HCT116 (cell line): ENCODE measurements at regions not wholly inside any gene's neighbourhood (a gene's known extent, or its start where the extent isn't known, plus 50 kb on each side); places are given as distances from the start of the nearest gene placed in this dataset.

ENCODE experiments used
- ATAC-seq: fragments of 200-7000 bp; cut with Tn5 transposase; 2 replicates; pipeline ENCODE4 v1.9.1; 2020; ENCODE audit warnings: mild to moderate bottlenecking, moderate library complexity
- BruUV-seq: library from RNA; stranded (reverse); fragments of 400-500 nt; replicated peaks from 2 replicates; lab custom pipeline; 2021; lab: Mats Ljungman, UMichigan
- CTCF ChIA-PET: fragments of 300-600 bp; sonication (Branson Sonifier 250); formaldehyde crosslinking; loops from one replicate; lab custom pipeline; 2021; ENCODE audit warnings: antibody characterized with exemption; lab: Charles Lee
- POLR2A ChIA-PET: fragments of 300-600, 350-600 bp; sonication (Branson Sonifier 250); formaldehyde crosslinking; loops from one replicate; lab custom pipeline; 2021; ENCODE audit warnings: antibody characterized with exemption; lab: Charles Lee
- RAD21 ChIA-PET, 2 experiments: fragments of 300-600 bp; sonication (Branson Sonifier 250); formaldehyde crosslinking; loops; one replicate each; lab custom pipeline; 2023; ENCODE audit warnings: low total read pairs in 2 of 2; ENCODE audit not compliant: uncharacterized antibody in 2 of 2, unreplicated experiment in 2 of 2, low non-redundant PET in 1 of 2; lab: Charles Lee
- DNase-seq: peaks from one replicate; pipeline ENCODE4 v3.0.0-alpha.2; 2010; ENCODE audit warnings: low read depth, low spot score
- H2AFZ ChIP-seq: fragments of 200-600 bp; shearing (Covaris generic), sonication (generic); 2 replicates; pipeline ENCODE4 v1.6.1; 2017; ENCODE audit warnings: low read depth, mixed run types, mixed read lengths, antibody characterized with exemption, low read length; ENCODE audit not compliant: poor library complexity, severe bottlenecking
- H3K27ac ChIP-seq: 2 replicates; pipeline ENCODE4 v1.5.1; 2012; ENCODE audit warnings: low read depth, low read length
- H3K27me3 ChIP-seq: fragments of 200-600 bp; sonication (generic); 2 replicates; pipeline ENCODE4 v1.6.1; 2016; ENCODE audit warnings: mixed run types, low read length, mixed read lengths; ENCODE audit not compliant: insufficient read depth
- H3K36me3 ChIP-seq, 2 experiments: fragments of 200-500 bp in 1 of 2; fragments of 200-600 bp in 1 of 2; sonication (Bioruptor generic) in 1 of 2; sonication (generic) in 1 of 2; 2 replicates each; pipeline versions ENCODE4 v1.5.1 to v1.6.1; 2014 to 2016; ENCODE audit warnings: low read length in 2 of 2, inconsistent platforms in 1 of 2, mixed read lengths in 1 of 2, mixed run types in 1 of 2; ENCODE audit not compliant: insufficient read depth in 2 of 2, control insufficient read depth in 1 of 2
- H3K4me1 ChIP-seq, 2 experiments: fragments of 200-600 bp in 1 of 2; sonication (generic) in 1 of 2; 2 replicates each; pipeline versions ENCODE4 v1.5.1 to v1.6.1; 2012 to 2017; ENCODE audit warnings: low read length in 2 of 2, inconsistent platforms in 1 of 2, mild to moderate bottlenecking in 1 of 2, mixed read lengths in 1 of 2, mixed run types in 1 of 2, moderate library complexity in 1 of 2; ENCODE audit not compliant: insufficient read depth in 2 of 2, control insufficient read depth in 1 of 2
- H3K4me2 ChIP-seq: fragments of 200-600 bp; sonication (generic); 2 replicates; pipeline ENCODE4 v1.6.1; 2017; ENCODE audit warnings: mixed run types, low read length, mixed read lengths
- H3K4me3 ChIP-seq, 2 experiments: fragments of 200-600 bp in 1 of 2; sonication (generic) in 1 of 2; replicated peaks in 1 of 2; 2 replicates each; pipeline ENCODE4 v1.5.1; 2011 to 2016; ENCODE audit warnings: low read length in 2 of 2, control low read depth in 1 of 2, low read depth in 1 of 2, mild to moderate bottlenecking in 1 of 2, mixed read lengths in 1 of 2, mixed run types in 1 of 2
- H3K79me2 ChIP-seq: fragments of 200-600 bp; sonication (generic); 2 replicates; pipeline ENCODE4 v1.6.1; 2017; ENCODE audit warnings: mild to moderate bottlenecking, mixed run types, low read length, moderate library complexity, mixed read lengths; ENCODE audit not compliant: insufficient read depth
- H3K9ac ChIP-seq: fragments of 200-600 bp; sonication (generic); 2 replicates; pipeline ENCODE4 v1.6.1; 2016; ENCODE audit warnings: low read length, mixed read lengths
- H3K9me2 ChIP-seq: fragments of 200-600 bp; sonication (generic), shearing (Covaris generic); 2 replicates; pipeline ENCODE4 v1.6.1; 2017; ENCODE audit warnings: mixed run types, mild to moderate bottlenecking, moderate library complexity; ENCODE audit not compliant: insufficient read depth
- H3K9me3 ChIP-seq, 2 experiments: fragments of 200-500 bp in 1 of 2; fragments of 200-600 bp in 1 of 2; sonication (Bioruptor generic) in 1 of 2; sonication (generic) in 1 of 2; 2 replicates each; pipeline ENCODE4 v1.6.1; 2014 to 2017; ENCODE audit warnings: low read length in 2 of 2, mixed read lengths in 2 of 2, inconsistent platforms in 1 of 2, low read depth in 1 of 2, mild to moderate bottlenecking in 1 of 2, mixed run types in 1 of 2, moderate library complexity in 1 of 2; ENCODE audit not compliant: control insufficient read depth in 1 of 2, insufficient read depth in 1 of 2
- H4K20me1 ChIP-seq: fragments of 200-600 bp; sonication (generic), shearing (Covaris generic); 2 replicates; pipeline ENCODE4 v1.6.1; 2017; ENCODE audit warnings: mixed run types, mild to moderate bottlenecking, moderate library complexity; ENCODE audit not compliant: insufficient read depth
- ATF3 ChIP-seq: IDR thresholded peaks from 2 replicates; pipeline ENCODE4 v1.6.1; 2012
- CBX3 ChIP-seq: IDR thresholded peaks from 2 replicates; pipeline ENCODE4 v1.6.1; 2012; ENCODE audit warnings: low read depth
- EGR1 ChIP-seq: IDR thresholded peaks from 2 replicates; pipeline ENCODE4 v1.6.1; 2012; ENCODE audit warnings: low read depth
- ELF1 ChIP-seq: IDR thresholded peaks from 2 replicates; pipeline ENCODE4 v1.6.1; 2012; ENCODE audit warnings: low read depth, borderline replicate concordance
- EZH2 ChIP-seq: fragments of 200-600 bp; sonication (generic); IDR thresholded peaks from 2 replicates; pipeline ENCODE4 v1.6.1; 2017; ENCODE audit warnings: antibody characterized with exemption, mixed run types
- EZH2phosphoT487 ChIP-seq: fragments of 200-600 bp; IDR thresholded peaks from 2 replicates; pipeline ENCODE4 v1.6.1; 2018; ENCODE audit warnings: antibody characterized with exemption, borderline replicate concordance
- FOSL1 ChIP-seq: IDR thresholded peaks from 2 replicates; pipeline ENCODE4 v1.6.1; 2012; ENCODE audit warnings: low read depth
- JUND ChIP-seq: IDR thresholded peaks from 2 replicates; pipeline ENCODE4 v1.6.1; 2012
- MAX ChIP-seq: IDR thresholded peaks from 2 replicates; pipeline ENCODE4 v1.6.1; 2012
- POLR2A ChIP-seq: IDR thresholded peaks from 2 replicates; pipeline ENCODE4 v1.7.0; 2011; ENCODE audit warnings: borderline replicate concordance; ENCODE audit not compliant: insufficient read depth, insufficient read length; ENCODE audit errors: extremely low read depth
- REST ChIP-seq: IDR thresholded peaks from 2 replicates; pipeline ENCODE4 v1.6.1; 2012; ENCODE audit warnings: low read depth
- SIN3A ChIP-seq: IDR thresholded peaks from 2 replicates; pipeline ENCODE4 v1.6.1; 2012; ENCODE audit warnings: low read depth
- SP1 ChIP-seq: IDR thresholded peaks from 2 replicates; pipeline ENCODE4 v1.6.1; 2012; ENCODE audit warnings: low read depth
- YY1 ChIP-seq: IDR thresholded peaks from 2 replicates; pipeline ENCODE4 v1.6.1; 2011; ENCODE audit warnings: low read length, low read depth, moderate library complexity, mild to moderate bottlenecking; ENCODE audit not compliant: insufficient replicate concordance; ENCODE audit errors: extremely low read depth
- ZBTB33 ChIP-seq: IDR thresholded peaks from 2 replicates; pipeline ENCODE4 v1.6.1; 2011; ENCODE audit warnings: mild to moderate bottlenecking, low read length, moderate library complexity; ENCODE audit not compliant: insufficient replicate concordance; ENCODE audit errors: extremely low read depth
- ZNF274 ChIP-seq: fragments of 200-500 bp; sonication (Bioruptor generic); IDR thresholded peaks from 2 replicates; pipeline ENCODE4 v1.6.1; 2014; ENCODE audit warnings: mild to moderate bottlenecking, low read depth, low read length, inconsistent platforms
- intact Hi-C: fragments of 100-400 bp; cut with micrococcal nuclease; formaldehyde crosslinking; loops from 2 replicates; pipeline ENCODE4 v1.10.0; 2022

- DNase-seq (no peak), ATAC-seq (no peak)
- no peak overlapping the region for H3K4me2 ChIP-seq
- no peaks in the 10 kb centered on the region for H3K4me1 ChIP-seq
- H3K27me3 ChIP-seq, result no peaks in the 10 kb centered on the region
- TF ChIP-seq FOSL1 (no peak), SIN3A (no peak), ATF3 (no peak)
- ChIA-PET CTCF (no interaction called here), RAD21 (no interaction called here), POLR2A (no interaction called here)
- H3K27ac ChIP-seq, result no peak overlapping the region
- no peak overlapping the region for H2AFZ ChIP-seq
- no peak overlapping the region for H3K9ac ChIP-seq
- H3K4me3 ChIP-seq, result no peak overlapping the region
- no peaks in the 10 kb centered on the region; a peak in 1 of 4 replicates for H3K9me3 ChIP-seq
- no peaks in the 10 kb centered on the region for H4K20me1 ChIP-seq
- no peaks in the 10 kb centered on the region for H3K36me3 ChIP-seq
- no TSS peak for BruUV-seq
- no peaks in the 10 kb centered on the region for H3K79me2 ChIP-seq
- intact Hi-C loops, result no loop called here
- H3K9me2 ChIP-seq, result no peaks in the 10 kb centered on the region
Measured at GRCh38 chr4:57444671-57445070, 334.5 kb upstream of the IGFBP7 start.

- ATAC-seq (no peak), DNase-seq (no peak)
- Histone ChIP-seq H3K9ac (no peak overlapping the region), H2AFZ (no peak overlapping the region), H3K4me1 (no peaks in the 10 kb centered on the region), H3K9me2 (no peaks in the 10 kb centered on the region), H3K27me3 (no peaks in the 10 kb centered on the region), H3K4me2 (no peak overlapping the region), H3K27ac (no peak overlapping the region), H3K79me2 (no peaks in the 10 kb centered on the region), H3K36me3 (no peaks in the 10 kb centered on the region), H4K20me1 (no peaks in the 10 kb centered on the region), H3K9me3 (no peaks in the 10 kb centered on the region; a peak in 1 of 4 replicates), H3K4me3 (no peak overlapping the region)
- POLR2A ChIA-PET, result no interaction called here
- CTCF ChIA-PET, result no interaction called here
- no TSS peak for BruUV-seq
- RAD21 ChIA-PET, result no interaction called here
- intact Hi-C loops, result no loop called here
- TF ChIP-seq CBX3 (no peak), JUND (no peak), SP1 (no peak), MAX (no peak), EZH2 (no peak), ZNF274 (no peak), ELF1 (no peak), EGR1 (no peak), POLR2A (no peak), ZBTB33 (no peak), YY1 (no peak), EZH2phosphoT487 (no peak), REST (no peak), ATF3 (no peak)
Measured at GRCh38 chr4:57443787-57444186, 333.6 kb upstream of the IGFBP7 start.
